GM12878 (cell line): ENCODE measurements at regions not wholly inside any gene's neighbourhood (a gene's known extent, or its start where the extent isn't known, plus 50 kb on each side); places are given as distances from the start of the nearest gene placed in this dataset.

ENCODE experiments used
- CTCF ChIP-seq, 3 experiments: IDR thresholded peaks in 2 of 3; conservative IDR thresholded peaks in 1 of 3; 2 replicates each; pipeline ENCODE4 v1.5.1; 2011; ENCODE audit warnings: low read depth in 3 of 3, low read length in 3 of 3, mild to moderate bottlenecking in 3 of 3, control low read depth in 2 of 3, moderate library complexity in 2 of 3, inconsistent platforms in 1 of 3, mixed read lengths in 1 of 3; ENCODE audit not compliant: control insufficient read depth in 2 of 3, insufficient read depth in 1 of 3; ENCODE audit errors: extremely low read depth in 1 of 3
- POLR2A ChIP-seq: IDR thresholded peaks from 2 replicates; pipeline ENCODE4 v1.6.1; 2011; ENCODE audit warnings: low read depth, mild to moderate bottlenecking, low read length
- RAD21 ChIP-seq: IDR thresholded peaks from 2 replicates; pipeline ENCODE4 v1.6.1; 2011; ENCODE audit warnings: mild to moderate bottlenecking, low read depth, low read length, moderate library complexity; ENCODE audit not compliant: insufficient read depth
- RAD51 ChIP-seq: fragments of 450-650 bp; IDR thresholded peaks from 2 replicates; pipeline ENCODE4 v1.6.1; 2016; ENCODE audit warnings: moderate library complexity, mild to moderate bottlenecking, inconsistent platforms
- SMAD5 ChIP-seq: IDR thresholded peaks from 2 replicates; pipeline ENCODE4 v1.6.1; 2016; ENCODE audit warnings: antibody characterized with exemption, low read depth

DNA sequence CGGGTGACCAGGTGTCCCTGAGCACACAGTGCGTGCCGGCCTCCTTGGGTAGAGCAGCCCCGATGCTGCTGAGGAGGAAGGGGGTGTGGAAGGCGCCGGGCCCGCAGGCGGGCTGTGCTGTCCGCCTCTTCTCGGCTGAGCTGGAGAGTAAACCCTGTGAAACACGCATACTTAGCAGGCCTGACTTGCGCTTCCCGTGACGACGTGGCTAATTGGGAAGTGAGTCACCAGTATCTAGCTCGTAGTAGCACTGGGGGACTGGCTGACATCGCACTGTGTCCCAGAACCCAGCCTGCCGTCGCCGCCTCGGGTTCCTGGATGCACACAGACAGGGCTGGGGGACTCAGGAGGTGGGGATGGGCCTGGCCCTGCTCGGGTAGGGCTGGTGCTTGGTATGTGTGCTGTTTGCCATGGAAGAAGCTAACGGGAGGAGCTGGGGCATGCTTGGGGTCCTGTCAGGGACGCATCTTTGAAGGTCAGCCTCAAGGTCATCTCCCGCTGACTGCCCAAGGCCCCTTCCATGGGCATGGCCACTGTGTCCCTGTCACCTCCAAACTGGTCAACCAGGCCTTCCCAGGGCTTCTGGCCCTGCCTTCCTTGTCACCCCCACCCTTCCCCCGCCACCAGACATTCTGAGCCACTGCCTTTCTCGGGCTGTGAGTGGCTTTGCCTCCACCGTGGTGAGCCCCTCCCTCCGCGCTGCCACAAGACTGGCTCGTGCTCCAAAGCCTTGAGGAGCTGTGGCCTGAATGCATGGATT is 1327.0 kb downstream of the BRD1 start:
- TF ChIP-seq RAD51 (no peak), CTCF (IDR thresholded peaks at IDR 0.05 in 2 of 3, conservative IDR thresholded peaks at IDR 0.05 in 1 of 3; ENCODE audit: control insufficient read depth in 2 of 3, extremely low read depth in 1 of 3, insufficient read depth in 1 of 3, low read depth in 3 of 3, low read length in 3 of 3) (no peak), SMAD5 (no peak), RAD21 (no peak), POLR2A (no peak)
